Skeletal muscle cell (primary cell): ENCODE measurements at regions not wholly inside any gene's neighbourhood (a gene's known extent, or its start where the extent isn't known, plus 50 kb on each side); places are given as distances from the start of the nearest gene placed in this dataset.
"Not testable (repeated sequence)": the region's sequence is repeated elsewhere in the genome, so short reads cannot be mapped to it uniquely, and the experiment has no call there.

Experiments
- DNase-seq: peaks from one replicate; pipeline ENCODE4 v3.0.0-alpha.2; 2010; ENCODE audit warnings: low read depth
- H3K4me3 ChIP-seq: 2 replicates; pipeline ENCODE4 v1.5.1; 2011; ENCODE audit warnings: low read depth, mild to moderate bottlenecking, control low read depth, low read length, moderate library complexity

DNA sequence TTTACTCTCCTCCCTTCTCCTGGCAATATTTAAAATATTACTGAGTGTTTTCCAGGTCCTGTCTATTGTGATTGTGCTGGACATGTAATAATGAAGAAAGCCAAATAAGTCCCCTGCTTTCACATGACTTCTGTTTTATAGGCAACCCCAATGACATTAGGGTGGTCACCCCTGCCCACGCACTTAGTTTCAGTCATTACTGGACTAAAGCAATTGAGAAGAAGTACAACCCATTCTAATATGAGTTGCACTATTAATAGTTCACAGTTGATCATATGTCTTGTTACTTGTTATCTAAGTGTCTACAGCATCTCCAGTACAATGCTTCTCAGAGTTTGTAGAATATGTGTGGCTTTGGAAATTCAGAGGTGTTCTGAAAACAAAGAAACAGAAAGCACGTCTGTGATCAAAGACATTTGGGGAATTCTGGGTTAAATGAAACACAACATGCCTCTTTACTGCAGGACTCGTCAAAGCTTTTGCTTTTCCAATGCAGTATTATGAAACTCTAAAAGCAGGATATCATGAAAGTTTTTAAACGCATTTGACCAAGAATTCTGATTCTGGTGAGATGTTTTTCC is 789.5 kb downstream of the DHX35 start:
- no peak overlapping the region for H3K4me3 ChIP-seq
- DNase-seq: no peak

DNA sequence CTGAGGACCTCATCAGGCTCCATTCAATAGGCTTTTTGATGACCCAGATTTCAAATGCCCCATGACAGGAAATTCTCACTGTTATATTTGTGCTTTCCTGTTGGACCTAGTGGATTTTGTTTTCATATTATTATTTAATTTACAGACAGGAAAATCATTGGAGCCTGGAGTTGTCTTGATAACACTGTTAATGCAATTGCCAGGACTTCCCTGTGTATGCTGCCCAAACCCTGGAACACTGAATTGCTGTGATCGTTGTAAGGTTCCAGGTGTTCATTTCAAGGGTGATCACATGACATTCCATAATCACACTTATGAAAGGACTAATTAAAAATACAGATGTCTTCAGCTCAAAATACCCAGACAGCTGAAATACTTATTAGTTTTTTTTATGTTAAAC is 783.2 kb downstream of the DHX35 start:
- H3K4me3 ChIP-seq: no peak overlapping the region
- no peak for DNase-seq

DNA sequence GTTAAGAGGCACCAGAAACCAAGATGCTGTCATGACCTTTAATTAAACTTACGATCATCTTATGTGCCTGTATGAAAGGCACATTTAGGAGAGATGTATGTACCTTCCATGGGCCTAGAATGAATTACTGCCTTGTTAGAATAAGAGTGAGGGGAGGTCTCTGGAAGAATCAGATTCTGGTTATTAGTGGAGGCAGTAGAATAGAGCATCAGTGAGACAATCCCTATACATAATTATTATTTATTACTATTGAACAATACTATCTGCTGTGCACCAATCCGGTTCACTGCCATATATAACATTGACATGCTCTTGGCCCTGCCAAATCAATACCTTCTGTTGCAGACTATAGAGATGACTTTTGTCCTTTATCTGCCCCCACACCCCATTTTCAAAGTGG is 776.5 kb downstream of the DHX35 start:
- H3K4me3 ChIP-seq: no peak overlapping the region
- DNase-seq: no peak

GRCh38 chr20:39736434-39737327 is 774.5 kb downstream of the DHX35 start:
- H3K4me3 ChIP-seq: no peak overlapping the region
- no peak for DNase-seq

GRCh38 chr20:39725513-39725912 is 763.4 kb downstream of the DHX35 start:
- H3K4me3 ChIP-seq, DNase-seq: not testable (repeated sequence)

GRCh38 chr20:39719293-39719692 is 757.1 kb downstream of the DHX35 start:
- no peak overlapping the region for H3K4me3 ChIP-seq
- DNase-seq: no peak

- no peak overlapping the region for H3K4me3 ChIP-seq
- DNase-seq: no peak
Measured at GRCh38 chr20:39717936-39718335, 755.8 kb downstream of the DHX35 start.

DNA sequence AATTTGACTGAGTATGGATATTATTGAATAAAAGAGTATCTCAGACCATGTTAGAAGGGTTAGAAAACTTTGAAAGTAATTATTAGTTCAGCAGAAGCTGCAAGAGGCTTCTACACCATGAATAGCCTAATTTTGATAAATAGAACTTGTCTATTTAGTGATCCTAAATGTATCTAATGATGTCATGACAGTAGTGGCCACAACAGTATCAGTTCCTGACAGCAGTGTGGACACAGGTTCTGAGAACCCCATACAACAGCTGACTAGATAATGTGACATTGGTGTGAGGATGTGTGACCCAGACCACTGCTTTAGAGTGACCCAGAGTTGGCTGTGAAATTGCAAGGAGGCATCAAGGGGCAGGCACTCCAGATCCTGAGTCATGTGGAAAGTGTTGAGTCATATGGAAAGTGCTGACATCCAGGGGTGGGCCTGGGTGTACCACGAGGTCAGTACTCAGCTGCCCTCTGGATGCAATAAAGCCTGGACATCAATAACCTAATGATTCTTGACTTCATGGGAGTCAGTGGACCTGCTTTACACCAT is 754.7 kb downstream of the DHX35 start:
- no peak for DNase-seq
- no peak overlapping the region for H3K4me3 ChIP-seq

- no peak for DNase-seq
- no peak overlapping the region for H3K4me3 ChIP-seq
Measured at GRCh38 chr20:39713076-39713840, 751.1 kb downstream of the DHX35 start.

GRCh38 chr20:39706184-39706663 is 744.1 kb downstream of the DHX35 start:
- no peak overlapping the region for H3K4me3 ChIP-seq
- no peak for DNase-seq

DNA sequence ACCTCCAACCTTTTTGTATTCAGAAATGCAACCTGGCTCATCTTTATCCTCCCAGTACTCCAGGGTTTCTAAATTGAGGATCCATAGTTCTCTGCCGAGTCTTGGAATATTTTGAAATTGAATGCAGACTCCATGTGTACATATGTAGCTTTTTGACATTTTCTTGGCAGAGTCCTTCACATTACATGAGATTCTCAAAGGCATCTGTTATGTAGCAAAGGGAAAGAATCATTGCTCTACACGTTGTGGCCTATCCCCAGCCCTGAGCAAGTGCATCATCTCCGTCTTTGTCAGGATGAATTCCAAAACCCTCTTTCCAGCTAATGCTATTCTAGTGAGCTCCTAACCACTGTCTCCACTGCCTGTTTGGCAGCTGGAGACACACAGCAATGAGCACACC is 742.9 kb downstream of the DHX35 start:
- H3K4me3 ChIP-seq: no peak overlapping the region
- DNase-seq: no peak

DNA sequence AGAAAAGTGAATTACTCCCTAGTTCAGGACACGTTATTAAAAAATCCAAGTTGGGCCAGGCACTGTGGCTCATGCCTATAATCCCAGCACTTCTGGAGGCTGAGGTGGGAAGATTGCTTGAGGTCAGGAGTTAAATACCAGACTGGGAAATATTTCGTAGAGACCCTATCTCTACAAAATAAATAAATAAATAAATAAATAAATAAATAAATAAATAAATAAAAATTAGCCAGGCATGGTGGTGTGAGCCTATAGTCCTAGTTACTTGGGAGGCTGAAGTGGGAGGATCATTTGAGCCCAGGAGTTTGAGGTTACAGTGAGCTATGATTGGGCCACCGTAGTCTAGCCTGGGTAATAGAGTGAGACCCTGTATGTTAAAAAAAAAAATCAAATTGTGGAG is 741.2 kb downstream of the DHX35 start:
- H3K4me3 ChIP-seq, DNase-seq: not testable (repeated sequence)

GRCh38 chr20:39702701-39703349 is 740.7 kb downstream of the DHX35 start:
- no peak for DNase-seq
- H3K4me3 ChIP-seq: no peak overlapping the region

GRCh38 chr20:39700528-39700927 is 738.4 kb downstream of the DHX35 start:
- no peak for DNase-seq
- no peak overlapping the region for H3K4me3 ChIP-seq

DNA sequence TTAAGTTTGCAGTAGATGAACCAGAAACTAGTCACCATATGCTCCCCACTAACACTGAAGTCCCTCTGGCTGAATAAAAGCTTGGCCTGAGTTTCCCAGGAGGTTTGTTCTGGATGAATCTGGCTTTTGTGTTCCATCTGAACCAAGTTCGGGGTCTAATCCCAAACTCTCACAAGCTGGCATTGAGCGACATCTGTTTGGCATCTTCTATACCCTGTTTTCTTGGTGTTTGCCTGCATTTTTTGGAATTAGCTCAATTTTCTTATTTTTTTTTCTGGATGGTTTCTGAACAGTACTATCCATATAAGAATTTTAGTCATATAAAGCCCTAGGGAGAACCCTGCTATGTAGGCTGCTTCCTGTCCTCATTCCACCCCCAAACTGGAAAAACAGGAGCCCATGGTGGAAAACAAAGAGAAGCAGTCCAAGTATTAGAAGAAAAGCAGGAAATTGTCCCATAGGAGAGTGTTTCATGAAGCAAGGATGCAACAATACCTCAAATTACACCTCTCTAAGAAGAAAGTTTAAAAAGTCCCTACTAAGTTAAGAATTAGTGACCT is 737.1 kb downstream of the DHX35 start:
- H3K4me3 ChIP-seq: no peak overlapping the region
- DNase-seq: no peak

DNA sequence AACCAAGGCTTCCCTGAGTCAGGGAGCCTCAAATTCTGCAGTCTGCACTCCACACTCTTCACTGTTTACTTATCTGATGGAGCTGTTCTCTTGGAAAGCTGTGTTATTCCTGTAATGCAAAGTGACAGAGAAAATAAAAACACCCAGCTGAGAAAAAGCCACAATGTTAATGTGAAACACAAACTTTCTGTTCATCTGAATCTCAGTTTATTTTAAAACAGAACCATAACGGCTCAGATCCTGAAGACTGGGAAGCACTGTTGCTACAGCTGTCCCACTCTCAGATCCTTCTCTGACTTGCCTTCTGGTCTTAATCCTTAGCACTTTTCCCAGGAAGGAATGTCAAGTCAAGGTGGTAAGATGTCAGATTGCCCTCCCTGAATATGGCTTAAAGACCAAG is 736.6 kb downstream of the DHX35 start:
- no peak for DNase-seq
- H3K4me3 ChIP-seq: no peak overlapping the region

GRCh38 chr20:39691151-39691862 is 729.2 kb downstream of the DHX35 start:
- no peak for DNase-seq
- no peak overlapping the region for H3K4me3 ChIP-seq

DNA sequence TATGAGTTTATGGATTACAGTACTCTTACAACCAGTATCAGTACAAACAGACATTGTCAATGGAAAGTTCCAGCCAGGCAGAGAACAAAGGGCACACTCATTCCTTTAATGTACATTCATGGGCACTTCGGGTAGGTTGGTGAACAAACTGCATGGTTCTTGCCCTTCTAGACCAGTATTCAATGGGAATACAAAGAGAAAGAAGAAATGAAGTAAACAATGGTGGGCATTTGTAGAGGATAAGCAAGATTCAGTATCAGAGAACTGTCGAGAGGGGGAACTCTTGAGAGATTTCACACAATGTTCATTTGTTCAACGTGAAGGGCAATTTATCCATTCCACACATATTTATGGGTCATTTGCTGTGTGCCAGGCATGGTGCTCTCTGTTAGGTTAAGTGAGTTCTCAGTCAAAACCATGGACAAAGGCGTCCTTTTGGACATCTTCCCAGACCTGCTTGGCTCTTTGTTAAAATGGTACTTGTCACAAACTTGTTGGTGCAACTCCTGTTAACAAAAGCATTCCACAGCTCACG is 714.8 kb downstream of the DHX35 start:
- no peak overlapping the region for H3K4me3 ChIP-seq
- DNase-seq: no peak
